Cardiac fibroblast (primary cell): ENCODE measurements at regions not wholly inside any gene's neighbourhood (a gene's known extent, or its start where the extent isn't known, plus 50 kb on each side); places are given as distances from the start of the nearest gene placed in this dataset.

Experiments used
- DNase-seq, 2 donors: peaks; one replicate each; pipeline versions ENCODE4 v3.0.0 to v3.0.0-alpha.2; 2010; ENCODE audit warnings: low read depth in 2 of 2
- H3K4me3 ChIP-seq, 2 donors: replicated peaks in 1 of 2; 1 replicate in 1 of 2; 2 replicates in 1 of 2; pipeline ENCODE4 v1.5.1; 2011; ENCODE audit warnings: low read depth in 2 of 2, low read length in 2 of 2, mild to moderate bottlenecking in 2 of 2, moderate library complexity in 1 of 2
- CTCF ChIP-seq: IDR thresholded peaks from one replicate; pipeline ENCODE4 v1.5.1; 2011; ENCODE audit warnings: low read depth, mild to moderate bottlenecking, low read length, inconsistent platforms

GRCh38 chr10:28733245-28733644 is 55.9 kb downstream of the BAMBI start:
- no peak for TF ChIP-seq CTCF
- no peak overlapping the region for H3K4me3 ChIP-seq
- no peak for DNase-seq

- TF ChIP-seq CTCF: no peak
- no peak for DNase-seq
- no peak overlapping the region for H3K4me3 ChIP-seq
Measured at GRCh38 chr10:28733647-28734046, 56.3 kb downstream of the BAMBI start.

GRCh38 chr10:28734938-28735759 is 57.8 kb downstream of the BAMBI start:
- no peak for TF ChIP-seq CTCF
- peak; percentile 88 for DNase-seq
- H3K4me3 ChIP-seq: no peak overlapping the region

GRCh38 chr10:28737096-28737495 is 59.8 kb downstream of the BAMBI start:
- TF ChIP-seq CTCF: no peak
- no peak overlapping the region for H3K4me3 ChIP-seq
- no peak for DNase-seq

- no peak for DNase-seq
- peak; percentile 8 for TF ChIP-seq CTCF
Measured at GRCh38 chr10:28738200-28738599, 60.9 kb downstream of the BAMBI start.

GRCh38 chr10:28743576-28743975 is 66.3 kb downstream of the BAMBI start:
- no peak for DNase-seq
- H3K4me3 ChIP-seq: no peak overlapping the region
- TF ChIP-seq CTCF: no peak

More at GRCh38 chr10:28738200-28738599, 60.9 kb downstream of the BAMBI start:
- H3K4me3 ChIP-seq: no peak overlapping the region
